GM19463 (cell line): ENCODE measurements at regions not wholly inside any gene's neighbourhood (a gene's known extent, or its start where the extent isn't known, plus 50 kb on each side); places are given as distances from the start of the nearest gene placed in this dataset.
A peak's percentile ranks its signal among the peaks of the same experiment; 100 is the strongest.

Experiments
- ATAC-seq: cut with Tn5 transposase; IDR thresholded peaks from one replicate; pipeline ENCODE4 v1.9.1; 2021; ENCODE audit warnings: mild to moderate bottlenecking, moderate library complexity; ENCODE audit not compliant: unreplicated experiment

GRCh38 chr5:61777292-61777691 is 445.2 kb downstream of the ZSWIM6 start:
- no peak for ATAC-seq

- no peak for ATAC-seq
Observed at GRCh38 chr5:61779743-61780142, 447.7 kb downstream of the ZSWIM6 start.

- no peak for ATAC-seq
Observed at GRCh38 chr5:61783481-61783880, 451.4 kb downstream of the ZSWIM6 start.

- ATAC-seq = no peak
Observed at GRCh38 chr5:61784341-61784740, 452.3 kb downstream of the ZSWIM6 start.

- no peak for ATAC-seq
Observed at GRCh38 chr5:61788548-61788947, 456.5 kb downstream of the ZSWIM6 start.

GRCh38 chr5:61790007-61790406 is 457.9 kb downstream of the ZSWIM6 start:
- ATAC-seq = no peak

- ATAC-seq = peak; percentile 92
Observed at GRCh38 chr5:61790678-61791077, 458.6 kb downstream of the ZSWIM6 start.

GRCh38 chr5:61796773-61797172 is 464.7 kb downstream of the ZSWIM6 start:
- ATAC-seq = no peak

GRCh38 chr5:61800450-61800849 is 468.4 kb downstream of the ZSWIM6 start:
- no peak for ATAC-seq

GRCh38 chr5:61801174-61801573 is 469.1 kb downstream of the ZSWIM6 start:
- no peak for ATAC-seq

- no peak for ATAC-seq
Observed at GRCh38 chr5:61802456-61802855, 470.4 kb downstream of the ZSWIM6 start.

GRCh38 chr5:61805101-61805500 is 473.0 kb downstream of the ZSWIM6 start:
- no peak for ATAC-seq

GRCh38 chr5:61806491-61807020 is 474.5 kb downstream of the ZSWIM6 start:
- no peak for ATAC-seq

- no peak for ATAC-seq
Observed at GRCh38 chr5:61808091-61808490, 476.0 kb downstream of the ZSWIM6 start.

GRCh38 chr5:61808909-61809308 is 476.9 kb downstream of the ZSWIM6 start:
- ATAC-seq = no peak

GRCh38 chr5:61809651-61810050 is 477.6 kb downstream of the ZSWIM6 start:
- no peak for ATAC-seq

- no peak for ATAC-seq
Observed at GRCh38 chr5:61811052-61811451, 479.0 kb downstream of the ZSWIM6 start.

GRCh38 chr5:61813361-61813760 is 481.3 kb downstream of the ZSWIM6 start:
- ATAC-seq = no peak

GRCh38 chr5:61815339-61815738 is 483.3 kb downstream of the ZSWIM6 start:
- no peak for ATAC-seq

- no peak for ATAC-seq
Observed at GRCh38 chr5:61816146-61816545, 484.1 kb downstream of the ZSWIM6 start.

GRCh38 chr5:61816585-61817450 is 484.8 kb downstream of the ZSWIM6 start:
- no peak for ATAC-seq

- no peak for ATAC-seq
Observed at GRCh38 chr5:61817472-61818326, 485.6 kb downstream of the ZSWIM6 start.
